ENCODE measurements at regions not wholly inside any gene's neighbourhood (a gene's known extent, or its start where the extent isn't known, plus 50 kb on each side); places are given as distances from the start of the nearest gene placed in this dataset.

DNA sequence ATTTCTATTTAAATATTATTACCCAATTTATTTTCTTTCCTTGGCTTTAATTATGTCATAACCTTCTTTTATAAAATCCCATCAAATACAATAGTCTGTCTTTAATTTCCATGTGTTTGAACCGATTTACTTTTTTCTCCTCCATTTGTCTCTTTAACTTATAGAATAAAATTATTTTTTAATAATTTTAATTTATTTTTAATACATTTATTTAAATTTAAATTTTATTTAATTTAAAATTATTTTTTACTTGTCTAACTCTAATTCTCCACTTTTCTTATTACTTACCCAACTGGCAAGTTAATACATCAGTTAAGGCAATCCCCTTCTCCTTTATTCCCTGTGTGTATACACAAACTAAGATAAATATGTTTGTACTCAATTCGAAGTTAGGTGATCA, 817.6 kb upstream of the NR2F2 start:
- Histone ChIP-seq H3K36me3 (replicated peaks in 1 of 2; ENCODE audit: control insufficient read depth in 1 of 2, insufficient read depth in 2 of 2, low read length in 2 of 2) (no peaks in the 10 kb centered on the region), H3K4me1 (ENCODE audit: insufficient read depth, low read length) (no peaks in the 10 kb centered on the region), H3K9me3 (ENCODE audit: low read length) (peaks cover 72% of the 10 kb centered on the region), H3K4me3 (replicated peaks in 1 of 3; ENCODE audit: insufficient read depth in 1 of 3, low read depth in 2 of 3, low read length in 3 of 3) (no peak overlapping the region), H3K27me3 (ENCODE audit: control insufficient read depth in 1 of 2, insufficient read depth in 2 of 2, low read length in 2 of 2) (no peaks in the 10 kb centered on the region), H4K20me1 (ENCODE audit: insufficient read depth, low read length) (no peaks in the 10 kb centered on the region), H2AFZ (ENCODE audit: low read length) (no peak overlapping the region), H3K79me2 (ENCODE audit: insufficient read depth, low read length) (no peaks in the 10 kb centered on the region), H3K4me2 (ENCODE audit: low read depth, low read length) (no peak overlapping the region), H3K9ac (ENCODE audit: insufficient read depth, low read depth, low read length) (no peak overlapping the region), H3K27ac (ENCODE audit: extremely low read length, insufficient read depth, low read length) (no peak overlapping the region)
- no TSS peak for BruUV-seq (replicated peaks)
- no peak for ATAC-seq
- CTCF ChIA-PET (ENCODE audit: low intra/inter-chr PET ratio, low total read pairs) = no interaction called here
- in situ Hi-C loops (cut with HindIII; ENCODE audit: extremely low pct_ligation_motif_present, low pct_unique_long_range_greater_than_20kb) (no loop called here), intact Hi-C loops (cut with micrococcal nuclease; ENCODE audit: unreplicated experiment) (no loop called here)
- POLR2A ChIA-PET = no interaction called here
- under 1% methylated on average over 2 of the region's 2 CpGs for WGBS (ENCODE audit: low lambda C conversion rate)
- TF ChIP-seq SPEN (CRISPR knock-in tag; IDR thresholded peaks at IDR 0.05; ENCODE audit: low read depth) (no peak), ZNF713 (CRISPR knock-in tag; IDR thresholded peaks at IDR 0.05) (no peak), SRSF9 (IDR thresholded peaks at IDR 0.05; ENCODE audit: borderline replicate concordance, insufficient read depth, low read depth, low read length, poor library complexity, severe bottlenecking) (no peak), ZBTB8A (CRISPR knock-in tag; IDR thresholded peaks at IDR 0.05; ENCODE audit: borderline replicate concordance, low read depth) (no peak), NFE2 (CRISPR knock-in tag; IDR thresholded peaks at IDR 0.05) (no peak), YEATS2 (CRISPR knock-in tag; IDR thresholded peaks at IDR 0.05; ENCODE audit: borderline replicate concordance) (no peak), ARHGAP35 (CRISPR knock-in tag; IDR thresholded peaks at IDR 0.05; ENCODE audit: borderline replicate concordance) (no peak)
- TF ChIP-seq, protein P1, sequence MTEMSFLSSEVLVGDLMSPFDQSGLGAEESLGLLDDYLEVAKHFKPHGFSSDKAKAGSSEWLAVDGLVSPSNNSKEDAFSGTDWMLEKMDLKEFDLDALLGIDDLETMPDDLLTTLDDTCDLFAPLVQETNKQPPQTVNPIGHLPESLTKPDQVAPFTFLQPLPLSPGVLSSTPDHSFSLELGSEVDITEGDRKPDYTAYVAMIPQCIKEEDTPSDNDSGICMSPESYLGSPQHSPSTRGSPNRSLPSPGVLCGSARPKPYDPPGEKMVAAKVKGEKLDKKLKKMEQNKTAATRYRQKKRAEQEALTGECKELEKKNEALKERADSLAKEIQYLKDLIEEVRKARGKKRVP (CRISPR knock-in tag; IDR thresholded peaks at IDR 0.05) = no peak
- TF ChIP-seq, protein P2, sequence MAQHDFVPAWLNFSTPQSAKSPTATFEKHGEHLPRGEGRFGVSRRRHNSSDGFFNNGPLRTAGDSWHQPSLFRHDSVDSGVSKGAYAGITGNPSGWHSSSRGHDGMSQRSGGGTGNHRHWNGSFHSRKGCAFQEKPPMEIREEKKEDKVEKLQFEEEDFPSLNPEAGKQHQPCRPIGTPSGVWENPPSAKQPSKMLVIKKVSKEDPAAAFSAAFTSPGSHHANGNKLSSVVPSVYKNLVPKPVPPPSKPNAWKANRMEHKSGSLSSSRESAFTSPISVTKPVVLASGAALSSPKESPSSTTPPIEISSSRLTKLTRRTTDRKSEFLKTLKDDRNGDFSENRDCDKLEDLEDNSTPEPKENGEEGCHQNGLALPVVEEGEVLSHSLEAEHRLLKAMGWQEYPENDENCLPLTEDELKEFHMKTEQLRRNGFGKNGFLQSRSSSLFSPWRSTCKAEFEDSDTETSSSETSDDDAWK (CRISPR knock-in tag; IDR thresholded peaks at IDR 0.05) = no peak
- TF ChIP-seq, protein P3, sequence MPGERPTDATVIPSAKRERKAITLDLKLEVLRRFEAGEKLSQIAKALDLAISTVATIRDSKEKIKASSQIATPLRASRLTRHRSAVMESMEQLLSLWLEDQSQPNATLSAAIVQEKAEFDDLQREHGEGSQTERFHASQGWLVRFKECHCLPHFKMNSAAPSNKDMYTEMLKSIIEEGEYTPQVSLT (CRISPR knock-in tag; IDR thresholded peaks at IDR 0.05; ENCODE audit: borderline replicate concordance, low read depth) = no peak
- TF ChIP-seq, protein P4, sequence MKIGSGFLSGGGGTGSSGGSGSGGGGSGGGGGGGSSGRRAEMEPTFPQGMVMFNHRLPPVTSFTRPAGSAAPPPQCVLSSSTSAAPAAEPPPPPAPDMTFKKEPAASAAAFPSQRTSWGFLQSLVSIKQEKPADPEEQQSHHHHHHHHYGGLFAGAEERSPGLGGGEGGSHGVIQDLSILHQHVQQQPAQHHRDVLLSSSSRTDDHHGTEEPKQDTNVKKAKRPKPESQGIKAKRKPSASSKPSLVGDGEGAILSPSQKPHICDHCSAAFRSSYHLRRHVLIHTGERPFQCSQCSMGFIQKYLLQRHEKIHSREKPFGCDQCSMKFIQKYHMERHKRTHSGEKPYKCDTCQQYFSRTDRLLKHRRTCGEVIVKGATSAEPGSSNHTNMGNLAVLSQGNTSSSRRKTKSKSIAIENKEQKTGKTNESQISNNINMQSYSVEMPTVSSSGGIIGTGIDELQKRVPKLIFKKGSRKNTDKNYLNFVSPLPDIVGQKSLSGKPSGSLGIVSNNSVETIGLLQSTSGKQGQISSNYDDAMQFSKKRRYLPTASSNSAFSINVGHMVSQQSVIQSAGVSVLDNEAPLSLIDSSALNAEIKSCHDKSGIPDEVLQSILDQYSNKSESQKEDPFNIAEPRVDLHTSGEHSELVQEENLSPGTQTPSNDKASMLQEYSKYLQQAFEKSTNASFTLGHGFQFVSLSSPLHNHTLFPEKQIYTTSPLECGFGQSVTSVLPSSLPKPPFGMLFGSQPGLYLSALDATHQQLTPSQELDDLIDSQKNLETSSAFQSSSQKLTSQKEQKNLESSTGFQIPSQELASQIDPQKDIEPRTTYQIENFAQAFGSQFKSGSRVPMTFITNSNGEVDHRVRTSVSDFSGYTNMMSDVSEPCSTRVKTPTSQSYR (CRISPR knock-in tag; IDR thresholded peaks at IDR 0.05; ENCODE audit: borderline replicate concordance) = no peak
- TF ChIP-seq, protein P5, sequence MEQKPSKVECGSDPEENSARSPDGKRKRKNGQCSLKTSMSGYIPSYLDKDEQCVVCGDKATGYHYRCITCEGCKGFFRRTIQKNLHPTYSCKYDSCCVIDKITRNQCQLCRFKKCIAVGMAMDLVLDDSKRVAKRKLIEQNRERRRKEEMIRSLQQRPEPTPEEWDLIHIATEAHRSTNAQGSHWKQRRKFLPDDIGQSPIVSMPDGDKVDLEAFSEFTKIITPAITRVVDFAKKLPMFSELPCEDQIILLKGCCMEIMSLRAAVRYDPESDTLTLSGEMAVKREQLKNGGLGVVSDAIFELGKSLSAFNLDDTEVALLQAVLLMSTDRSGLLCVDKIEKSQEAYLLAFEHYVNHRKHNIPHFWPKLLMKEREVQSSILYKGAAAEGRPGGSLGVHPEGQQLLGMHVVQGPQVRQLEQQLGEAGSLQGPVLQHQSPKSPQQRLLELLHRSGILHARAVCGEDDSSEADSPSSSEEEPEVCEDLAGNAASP (CRISPR knock-in tag; IDR thresholded peaks at IDR 0.05; ENCODE audit: borderline replicate concordance) = no peak
- no peak for DNase-seq (ENCODE audit: low spot score)
- no peak for FAIRE-seq
